Activated CD4-positive, alpha-beta memory T cell treated with anti-CD3 and anti-CD28 coated beads for 36 hours (primary cell): ENCODE measurements at regions not wholly inside any gene's neighbourhood (a gene's known extent, or its start where the extent isn't known, plus 50 kb on each side); places are given as distances from the start of the nearest gene placed in this dataset.

Experiments used
- CTCF ChIA-PET: fragments of 350-600 bp; sonication (Branson Sonifier 250); formaldehyde crosslinking; loops from one replicate; lab custom pipeline; 2021; ENCODE audit warnings: antibody characterized with exemption, inconsistent platforms; lab: Charles Lee
- POLR2A ChIA-PET: fragments of 350-600 bp; sonication (Branson Sonifier 250); formaldehyde crosslinking; loops from one replicate; lab custom pipeline; 2021; ENCODE audit warnings: antibody characterized with exemption; lab: Charles Lee
- DNase-seq: peaks from one replicate; pipeline ENCODE4 v3.0.0-alpha.2; 2020
- H3K27ac Mint-ChIP-seq: one replicate; pipeline ENCODE4 v1.8.0; 2021; ENCODE audit warnings: mixed read lengths
- H3K27me3 Mint-ChIP-seq: one replicate; pipeline ENCODE4 v1.8.0; 2021; ENCODE audit warnings: mixed read lengths
- H3K36me3 Mint-ChIP-seq: one replicate; pipeline ENCODE4 v1.8.0; 2021; ENCODE audit warnings: mixed read lengths
- H3K4me1 Mint-ChIP-seq: one replicate; pipeline ENCODE4 v1.8.0; 2021; ENCODE audit warnings: low read depth, mixed read lengths
- H3K4me3 Mint-ChIP-seq: one replicate; pipeline ENCODE4 v1.8.0; 2021; ENCODE audit warnings: mild to moderate bottlenecking, mixed read lengths
- H3K9me3 Mint-ChIP-seq: one replicate; pipeline ENCODE4 v1.8.0; 2021; ENCODE audit warnings: mixed read lengths
- intact Hi-C: fragments of 100-400 bp; cut with micrococcal nuclease; formaldehyde crosslinking; loops from one replicate; pipeline ENCODE4 v1.15.1; 2023

DNA sequence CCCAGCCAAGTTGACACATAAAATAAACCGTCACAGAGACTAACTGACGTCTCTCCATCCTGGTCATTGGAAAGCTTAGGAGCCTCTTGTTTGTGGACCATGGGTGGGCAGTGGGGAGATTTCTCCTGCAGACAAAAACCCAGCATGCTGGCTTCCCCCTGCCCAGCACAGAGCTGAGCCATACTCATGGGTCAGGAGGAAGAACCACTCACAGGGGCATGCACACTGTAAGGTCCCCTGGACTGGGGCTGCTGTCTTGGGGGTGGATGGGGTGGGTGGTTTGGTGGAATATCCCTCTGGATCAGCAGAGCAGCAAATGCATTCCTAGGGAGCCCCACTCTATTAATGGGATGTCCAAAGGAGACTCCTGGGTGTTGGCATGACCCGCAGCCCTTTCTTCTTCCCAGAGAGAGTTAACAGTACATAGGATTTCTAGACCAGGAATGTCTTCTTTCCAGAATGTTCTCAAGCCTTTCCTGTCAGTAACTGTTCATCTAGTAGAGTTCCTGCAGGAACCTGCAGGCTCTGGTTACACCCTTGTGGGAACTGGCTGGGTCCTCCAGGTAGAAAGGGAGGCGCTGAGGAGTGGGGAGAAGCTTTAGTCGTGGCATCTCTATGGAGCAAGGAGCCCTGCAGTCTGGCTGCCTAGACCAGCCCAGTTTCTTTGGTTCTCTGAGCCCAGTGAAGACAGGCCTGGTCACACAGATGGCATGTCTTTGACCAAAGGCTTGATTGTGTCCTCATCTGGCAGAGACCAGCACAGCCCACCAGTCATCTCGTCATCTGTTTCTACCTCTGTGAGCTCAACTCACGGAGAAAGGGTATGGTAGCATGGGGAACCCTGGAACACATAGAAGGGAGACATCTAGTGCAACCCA is 73.4 kb upstream of the PRR23C start:
- DNase-seq = no peak
- POLR2A ChIA-PET = no interaction called here
- H3K27ac Mint-ChIP-seq = no peak overlapping the region
- H3K36me3 Mint-ChIP-seq = no peaks in the 10 kb centered on the region
- CTCF ChIA-PET = no interaction called here
- H3K4me3 Mint-ChIP-seq = no peak overlapping the region
- H3K27me3 Mint-ChIP-seq = peaks cover 2% of the 10 kb centered on the region
- intact Hi-C loops = loop anchor here (10.0 kb wide), 1 partner anchor 543 kb away; no protein-coding TSS in a partner anchor
- H3K9me3 Mint-ChIP-seq = no peaks in the 10 kb centered on the region
- no peaks in the 10 kb centered on the region for H3K4me1 Mint-ChIP-seq

DNA sequence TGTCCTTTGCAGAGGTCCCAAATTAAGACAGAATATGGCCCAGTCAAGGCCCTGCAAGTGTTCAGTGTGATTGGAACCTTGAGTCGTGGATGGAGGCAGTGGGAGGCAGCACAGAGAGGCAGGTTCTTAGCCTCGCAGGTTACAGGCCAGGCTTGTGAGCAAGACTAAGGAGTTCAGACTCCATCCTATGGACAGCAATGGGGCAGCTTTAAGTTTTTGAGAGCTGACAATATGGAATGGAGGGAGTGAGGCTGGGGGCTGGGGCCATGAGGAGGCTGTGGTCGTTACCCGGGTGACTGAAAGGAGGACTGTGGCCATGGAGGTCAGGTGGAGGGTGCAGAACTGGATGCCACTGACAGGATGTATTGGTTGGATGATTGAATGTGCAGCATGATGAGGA is 74.1 kb upstream of the PRR23C start:
- H3K27me3 Mint-ChIP-seq = peaks cover 2% of the 10 kb centered on the region
- no peak overlapping the region for H3K27ac Mint-ChIP-seq
- no peaks in the 10 kb centered on the region for H3K4me1 Mint-ChIP-seq
- CTCF ChIA-PET = no interaction called here
- DNase-seq = no peak
- no peak overlapping the region for H3K4me3 Mint-ChIP-seq
- no peaks in the 10 kb centered on the region for H3K36me3 Mint-ChIP-seq
- POLR2A ChIA-PET = no interaction called here
- intact Hi-C loops = loop anchor here (10.0 kb wide), 1 partner anchor 544 kb away; no protein-coding TSS in a partner anchor
- no peaks in the 10 kb centered on the region for H3K9me3 Mint-ChIP-seq

DNA sequence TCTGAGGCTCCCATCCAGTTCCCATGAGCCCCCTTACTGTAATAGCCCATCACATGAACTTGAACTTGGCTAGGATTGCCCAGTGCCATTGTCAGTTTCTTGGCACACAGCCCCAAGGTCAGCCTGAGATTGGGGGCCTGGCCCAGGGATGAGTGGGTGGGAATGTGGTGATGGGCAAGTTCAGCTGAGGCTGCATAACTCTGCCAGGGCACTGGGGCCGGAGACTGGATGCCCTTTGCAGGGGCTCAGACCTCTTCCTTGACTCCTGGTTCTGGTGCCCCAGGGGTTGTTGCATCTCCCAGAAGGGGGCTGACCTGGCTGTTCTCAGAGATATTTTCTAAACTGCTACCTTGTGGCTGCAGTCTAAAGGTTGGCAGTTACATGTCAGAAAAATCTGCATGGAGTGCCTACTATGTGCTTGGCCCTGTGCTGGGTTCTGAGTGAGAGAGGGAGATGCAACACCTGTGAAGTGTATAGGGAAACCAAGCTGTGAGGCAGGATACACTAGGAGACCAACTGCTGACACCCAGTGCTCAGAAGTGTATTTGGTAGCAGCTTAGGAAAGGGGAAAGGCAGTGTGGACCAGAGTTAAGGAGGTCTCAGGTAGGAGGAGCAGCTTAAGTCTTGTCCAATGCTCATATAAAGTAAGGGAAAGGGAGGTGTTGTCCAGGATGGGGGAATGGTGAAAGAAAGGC is 74.8 kb upstream of the PRR23C start:
- no peaks in the 10 kb centered on the region for H3K27me3 Mint-ChIP-seq
- no peaks in the 10 kb centered on the region for H3K36me3 Mint-ChIP-seq
- H3K4me3 Mint-ChIP-seq = no peak overlapping the region
- H3K27ac Mint-ChIP-seq = no peak overlapping the region
- H3K9me3 Mint-ChIP-seq = no peaks in the 10 kb centered on the region
- no peak for DNase-seq
- H3K4me1 Mint-ChIP-seq = no peaks in the 10 kb centered on the region
- POLR2A ChIA-PET = no interaction called here
- CTCF ChIA-PET = interaction anchor here (0.6 kb wide), 1 partner anchor 9 kb away, joined by 3 read pairs; no protein-coding TSS in a partner anchor
- intact Hi-C loops = loop anchor here (10.0 kb wide), 1 partner anchor 545 kb away; no protein-coding TSS in a partner anchor

- POLR2A ChIA-PET = no interaction called here
- Mint-ChIP-seq H3K27ac (no peak overlapping the region), H3K4me3 (no peak overlapping the region), H3K9me3 (no peaks in the 10 kb centered on the region), H3K27me3 (no peaks in the 10 kb centered on the region), H3K4me1 (no peaks in the 10 kb centered on the region), H3K36me3 (no peaks in the 10 kb centered on the region)
- CTCF ChIA-PET = interaction anchor here (0.6 to 2.0 kb wide), 2 partner anchors 9 to 10 kb away, joined by 3 to 9 read pairs; no protein-coding TSS in a partner anchor
- no peak for DNase-seq
- intact Hi-C loops = no loop called here
Observed at GRCh38 chr3:139120086-139121056, 75.7 kb upstream of the PRR23C start.

DNA sequence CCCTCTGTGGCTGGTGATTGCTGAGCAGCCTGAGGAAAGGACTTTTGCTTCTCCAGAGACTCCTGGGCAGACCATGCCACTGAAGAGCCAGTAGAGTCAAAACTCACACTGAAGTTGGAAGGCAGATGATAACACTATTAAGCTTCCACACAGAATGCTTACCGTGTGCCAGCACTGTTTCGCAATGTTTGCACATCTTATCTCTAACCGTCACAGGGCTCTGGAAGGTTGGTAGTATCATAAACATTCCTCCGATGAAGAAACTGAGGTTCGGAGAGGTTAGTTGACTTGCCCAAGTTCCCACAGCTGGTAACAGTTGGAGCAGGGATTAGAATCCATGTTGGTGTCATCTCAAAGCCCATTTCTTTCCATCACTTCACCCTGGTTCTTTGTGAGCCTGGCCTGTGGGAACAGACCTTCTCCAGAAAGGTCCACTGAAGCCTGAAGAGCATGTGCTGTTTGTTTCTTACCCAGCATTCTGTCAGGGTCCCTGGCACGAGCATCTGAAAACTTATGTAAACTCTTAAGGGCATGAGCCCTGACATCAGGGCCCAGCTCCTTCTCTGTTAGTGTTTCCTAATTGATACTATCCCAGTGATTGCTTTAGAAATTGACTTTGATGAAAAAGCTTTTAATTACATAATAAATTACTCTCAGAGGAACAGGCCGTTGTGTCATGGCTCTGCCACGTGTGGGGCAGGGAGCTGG is 77.0 kb upstream of the PRR23C start:
- no peaks in the 10 kb centered on the region for H3K9me3 Mint-ChIP-seq
- CTCF ChIA-PET = interaction anchor here (1.3 to 2.0 kb wide), 2 partner anchors 10 to 207 kb away, joined by 6 to 9 read pairs; no protein-coding TSS in a partner anchor

DNA sequence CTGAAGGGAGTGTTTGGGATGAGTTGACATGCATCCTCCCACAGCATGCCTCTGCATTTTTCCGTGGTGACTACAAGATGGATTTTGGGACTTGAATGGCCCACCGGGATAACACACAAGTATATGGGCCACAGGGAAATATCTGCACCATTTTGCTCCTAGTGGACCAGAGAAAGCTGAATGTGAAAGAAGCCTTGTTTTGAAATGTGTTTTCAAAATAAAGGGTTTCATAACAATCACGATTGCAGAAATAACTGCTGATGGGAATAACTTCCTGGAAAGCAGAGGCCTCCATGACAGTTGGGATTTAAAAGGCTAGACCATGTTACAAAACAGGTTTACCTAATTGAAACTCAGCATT is 77.5 kb upstream of the PRR23C start:
- no peak for DNase-seq
- no peaks in the 10 kb centered on the region for H3K9me3 Mint-ChIP-seq
- intact Hi-C loops = no loop called here
- POLR2A ChIA-PET = no interaction called here
- CTCF ChIA-PET = interaction anchor here (1.3 to 2.0 kb wide), 2 partner anchors 10 to 207 kb away, joined by 6 to 9 read pairs; no protein-coding TSS in a partner anchor
- no peaks in the 10 kb centered on the region for H3K4me1 Mint-ChIP-seq
- H3K27ac Mint-ChIP-seq = no peak overlapping the region
- H3K36me3 Mint-ChIP-seq = no peaks in the 10 kb centered on the region
- no peak overlapping the region for H3K4me3 Mint-ChIP-seq
- H3K27me3 Mint-ChIP-seq = no peaks in the 10 kb centered on the region

More for the DNA sequence above, 77.0 kb upstream of the PRR23C start:
- no peak for DNase-seq
- intact Hi-C loops = no loop called here
- POLR2A ChIA-PET = no interaction called here
- H3K27me3 Mint-ChIP-seq = no peaks in the 10 kb centered on the region
- H3K4me1 Mint-ChIP-seq = no peaks in the 10 kb centered on the region
- H3K27ac Mint-ChIP-seq = no peak overlapping the region
- H3K4me3 Mint-ChIP-seq = no peak overlapping the region
- no peaks in the 10 kb centered on the region for H3K36me3 Mint-ChIP-seq

DNA sequence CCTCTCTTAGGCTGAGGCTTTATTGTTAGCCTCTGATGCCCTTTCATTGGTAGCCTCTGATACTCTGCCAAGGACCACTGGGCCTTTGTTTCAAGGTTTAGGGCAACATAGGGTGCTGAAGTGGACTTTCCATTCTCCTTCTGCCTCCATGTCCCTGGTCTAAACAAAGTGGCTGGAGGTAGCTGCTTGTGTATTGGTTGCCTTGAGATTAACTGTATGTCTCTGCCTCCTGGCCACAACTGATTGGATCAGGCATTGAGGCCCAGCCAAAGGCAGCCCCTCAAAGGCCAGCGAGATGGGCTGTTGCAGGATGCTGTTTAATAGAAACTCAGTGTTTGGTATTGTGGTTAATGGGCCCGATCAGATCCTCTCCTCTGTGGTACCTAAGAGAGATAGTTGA is 77.9 kb upstream of the PRR23C start:
- intact Hi-C loops = no loop called here
- no peak for DNase-seq
- ChIA-PET CTCF (interaction anchor here (2.0 kb wide), 1 partner anchor 11 kb away, joined by 9 read pairs; no protein-coding TSS in a partner anchor), POLR2A (no interaction called here)
- no peak overlapping the region for H3K4me3 Mint-ChIP-seq
- H3K36me3 Mint-ChIP-seq = no peaks in the 10 kb centered on the region
- H3K27me3 Mint-ChIP-seq = no peaks in the 10 kb centered on the region
- no peaks in the 10 kb centered on the region for H3K4me1 Mint-ChIP-seq
- H3K9me3 Mint-ChIP-seq = no peaks in the 10 kb centered on the region
- H3K27ac Mint-ChIP-seq = no peak overlapping the region

GRCh38 chr3:139123377-139124095 is 78.8 kb upstream of the PRR23C start:
- no peaks in the 10 kb centered on the region for H3K9me3 Mint-ChIP-seq
- H3K4me3 Mint-ChIP-seq = no peak overlapping the region
- DNase-seq = no peak
- ChIA-PET CTCF (interaction anchor here (2.8 kb wide), 1 partner anchor 11 kb away, joined by 12 read pairs; no protein-coding TSS in a partner anchor), POLR2A (no interaction called here)
- intact Hi-C loops = no loop called here
- H3K36me3 Mint-ChIP-seq = no peaks in the 10 kb centered on the region
- no peak overlapping the region for H3K27ac Mint-ChIP-seq
- no peaks in the 10 kb centered on the region for H3K4me1 Mint-ChIP-seq
- H3K27me3 Mint-ChIP-seq = no peaks in the 10 kb centered on the region

DNA sequence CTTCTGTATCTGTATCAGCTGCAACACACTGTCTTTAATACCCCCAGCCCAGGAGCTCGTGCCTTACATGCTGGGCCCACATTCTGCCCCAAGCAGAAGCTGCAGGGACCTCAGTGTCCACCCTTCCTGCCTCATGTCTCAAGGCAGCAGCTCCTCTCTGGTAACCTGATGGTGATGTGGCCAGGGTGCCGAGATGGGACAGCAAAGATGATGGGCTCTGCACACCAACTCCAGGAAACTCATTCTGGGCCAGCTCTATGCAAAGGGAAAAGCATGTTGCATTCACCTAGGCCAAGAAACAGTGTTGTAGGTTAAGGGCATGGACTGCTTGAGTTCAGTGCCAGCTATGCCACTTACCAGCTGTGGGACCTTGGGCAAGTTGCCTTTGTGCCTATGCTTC is 79.5 kb upstream of the PRR23C start:
- CTCF ChIA-PET = interaction anchor here (2.8 kb wide), 1 partner anchor 12 kb away, joined by 12 read pairs; no protein-coding TSS in a partner anchor
- H3K27me3 Mint-ChIP-seq = no peaks in the 10 kb centered on the region
- H3K36me3 Mint-ChIP-seq = no peaks in the 10 kb centered on the region
- no peak overlapping the region for H3K4me3 Mint-ChIP-seq
- no peaks in the 10 kb centered on the region for H3K4me1 Mint-ChIP-seq
- DNase-seq = no peak
- POLR2A ChIA-PET = no interaction called here
- no peaks in the 10 kb centered on the region for H3K9me3 Mint-ChIP-seq
- no peak overlapping the region for H3K27ac Mint-ChIP-seq
- intact Hi-C loops = no loop called here

DNA sequence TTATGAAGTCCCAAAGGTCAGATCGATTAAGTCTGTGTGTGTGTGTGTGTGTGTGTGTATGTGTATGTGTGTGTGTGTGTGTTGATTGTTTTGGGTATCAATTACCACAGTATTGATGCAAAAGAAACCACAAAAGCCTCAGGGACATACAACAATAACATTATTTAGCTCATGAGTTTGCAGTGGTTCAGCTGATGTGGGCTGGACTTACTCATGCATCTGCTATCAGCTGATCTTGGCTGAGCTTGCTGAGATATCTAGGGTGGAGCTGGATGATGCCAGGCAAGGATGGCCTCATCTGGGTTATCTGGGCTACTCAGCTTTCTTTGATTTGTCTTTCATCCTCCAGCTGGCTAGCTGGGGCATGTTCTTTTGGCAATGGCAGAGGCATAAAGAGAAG is 82.4 kb upstream of the PRR23C start:
- Mint-ChIP-seq H3K9me3 (no peaks in the 10 kb centered on the region), H3K4me3 (no peak overlapping the region), H3K4me1 (no peaks in the 10 kb centered on the region), H3K27me3 (no peaks in the 10 kb centered on the region), H3K36me3 (no peaks in the 10 kb centered on the region), H3K27ac (no peak overlapping the region)
- ChIA-PET CTCF (interaction anchor here (0.7 to 1.4 kb wide), 2 partner anchors 15 to 202 kb away, joined by 3 to 4 read pairs; no protein-coding TSS in a partner anchor), POLR2A (no interaction called here)
- DNase-seq = no peak
- intact Hi-C loops = no loop called here
